ENCODE measurements at regions not wholly inside any gene's neighbourhood (a gene's known extent, or its start where the extent isn't known, plus 50 kb on each side); places are given as distances from the start of the nearest gene placed in this dataset.

DNA sequence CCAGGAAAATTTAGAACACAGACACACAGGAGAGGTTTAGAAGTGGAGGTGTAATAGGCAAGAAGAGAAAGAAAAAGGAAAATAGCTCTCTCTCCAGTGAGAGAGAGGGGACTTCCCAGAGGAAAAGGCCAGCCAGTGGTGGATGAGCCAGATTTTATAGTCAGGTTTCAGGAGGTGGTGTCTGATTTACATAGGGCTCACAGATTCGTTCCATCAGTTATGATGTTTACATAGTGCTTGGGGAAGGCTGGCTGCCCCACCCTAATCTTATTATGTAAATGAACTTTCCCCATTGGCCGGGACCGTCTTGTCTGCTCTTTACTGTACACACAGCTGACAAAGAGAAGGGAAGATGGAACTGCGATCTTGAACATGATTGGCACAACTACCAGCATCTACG, 797.3 kb downstream of the PLA2G4A start:
- TF ChIP-seq YY1 (IDR thresholded peaks at IDR 0.05; ENCODE audit: low read depth) (no peak), RAD21 (IDR thresholded peaks at IDR 0.05; ENCODE audit: low read depth) (no peak), EP300 (IDR thresholded peaks at IDR 0.05; ENCODE audit: borderline replicate concordance) (no peak), TAF1 (IDR thresholded peaks at IDR 0.05; ENCODE audit: low read depth) (no peak)
- TF ChIP-seq, protein P1, sequence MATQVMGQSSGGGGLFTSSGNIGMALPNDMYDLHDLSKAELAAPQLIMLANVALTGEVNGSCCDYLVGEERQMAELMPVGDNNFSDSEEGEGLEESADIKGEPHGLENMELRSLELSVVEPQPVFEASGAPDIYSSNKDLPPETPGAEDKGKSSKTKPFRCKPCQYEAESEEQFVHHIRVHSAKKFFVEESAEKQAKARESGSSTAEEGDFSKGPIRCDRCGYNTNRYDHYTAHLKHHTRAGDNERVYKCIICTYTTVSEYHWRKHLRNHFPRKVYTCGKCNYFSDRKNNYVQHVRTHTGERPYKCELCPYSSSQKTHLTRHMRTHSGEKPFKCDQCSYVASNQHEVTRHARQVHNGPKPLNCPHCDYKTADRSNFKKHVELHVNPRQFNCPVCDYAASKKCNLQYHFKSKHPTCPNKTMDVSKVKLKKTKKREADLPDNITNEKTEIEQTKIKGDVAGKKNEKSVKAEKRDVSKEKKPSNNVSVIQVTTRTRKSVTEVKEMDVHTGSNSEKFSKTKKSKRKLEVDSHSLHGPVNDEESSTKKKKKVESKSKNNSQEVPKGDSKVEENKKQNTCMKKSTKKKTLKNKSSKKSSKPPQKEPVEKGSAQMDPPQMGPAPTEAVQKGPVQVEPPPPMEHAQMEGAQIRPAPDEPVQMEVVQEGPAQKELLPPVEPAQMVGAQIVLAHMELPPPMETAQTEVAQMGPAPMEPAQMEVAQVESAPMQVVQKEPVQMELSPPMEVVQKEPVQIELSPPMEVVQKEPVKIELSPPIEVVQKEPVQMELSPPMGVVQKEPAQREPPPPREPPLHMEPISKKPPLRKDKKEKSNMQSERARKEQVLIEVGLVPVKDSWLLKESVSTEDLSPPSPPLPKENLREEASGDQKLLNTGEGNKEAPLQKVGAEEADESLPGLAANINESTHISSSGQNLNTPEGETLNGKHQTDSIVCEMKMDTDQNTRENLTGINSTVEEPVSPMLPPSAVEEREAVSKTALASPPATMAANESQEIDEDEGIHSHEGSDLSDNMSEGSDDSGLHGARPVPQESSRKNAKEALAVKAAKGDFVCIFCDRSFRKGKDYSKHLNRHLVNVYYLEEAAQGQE (IDR thresholded peaks at IDR 0.05; ENCODE audit: low read depth): no peak
- TF ChIP-seq, protein P2, sequence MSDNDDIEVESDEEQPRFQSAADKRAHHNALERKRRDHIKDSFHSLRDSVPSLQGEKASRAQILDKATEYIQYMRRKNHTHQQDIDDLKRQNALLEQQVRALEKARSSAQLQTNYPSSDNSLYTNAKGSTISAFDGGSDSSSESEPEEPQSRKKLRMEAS (IDR thresholded peaks at IDR 0.05): no peak
